ENCODE measurements at regions not wholly inside any gene's neighbourhood (a gene's known extent, or its start where the extent isn't known, plus 50 kb on each side); places are given as distances from the start of the nearest gene placed in this dataset.
"Not testable (repeated sequence)": the region's sequence is repeated elsewhere in the genome, so short reads cannot be mapped to it uniquely, and the experiment has no call there.

- Histone ChIP-seq H3K4me1 (no peaks in the 10 kb centered on the region), H3K4me3 (ENCODE audit: low read depth, low read length) (no peak overlapping the region), H3K9me3 (no peaks in the 10 kb centered on the region), H3K27me3 (no peaks in the 10 kb centered on the region), H3K36me3 (no peaks in the 10 kb centered on the region)
- no peak for TF ChIP-seq CTCF (IDR thresholded peaks at IDR 0.05; ENCODE audit: low read depth, low read length)
- no peak for DNase-seq
Measured at GRCh38 chr5:94102849-94103248, 361.4 kb upstream of the POU5F2 start.

- H3K4me1 ChIP-seq; H3K36me3 ChIP-seq; DNase-seq; H3K27me3 ChIP-seq; H3K9me3 ChIP-seq; H3K4me3 ChIP-seq (ENCODE audit: low read depth, low read length): not testable (repeated sequence)
Measured at GRCh38 chr5:94097384-94097783, 356.0 kb upstream of the POU5F2 start.

GRCh38 chr5:94094793-94095441 is 353.5 kb upstream of the POU5F2 start:
- no peaks in the 10 kb centered on the region; the same call in 1 of the 2 replicates for H3K36me3 ChIP-seq
- DNase-seq = no peak
- H3K27me3 ChIP-seq = no peaks in the 10 kb centered on the region
- H3K4me1 ChIP-seq = peaks cover 3% of the 10 kb centered on the region; the same call in 1 of the 2 replicates
- no peak for TF ChIP-seq CTCF (IDR thresholded peaks at IDR 0.05; ENCODE audit: low read depth, low read length)
- H3K9me3 ChIP-seq = no peaks in the 10 kb centered on the region
- H3K4me3 ChIP-seq (ENCODE audit: low read depth, low read length) = no peak overlapping the region

GRCh38 chr5:94093300-94093699 is 351.9 kb upstream of the POU5F2 start:
- no peaks in the 10 kb centered on the region; the same call in 1 of the 2 replicates for H3K36me3 ChIP-seq
- DNase-seq = no peak
- no peak for TF ChIP-seq CTCF (IDR thresholded peaks at IDR 0.05; ENCODE audit: low read depth, low read length)
- peaks cover 3% of the 10 kb centered on the region; the same call in 1 of the 2 replicates for H3K4me1 ChIP-seq
- H3K27me3 ChIP-seq = no peaks in the 10 kb centered on the region
- H3K9me3 ChIP-seq = no peaks in the 10 kb centered on the region
- no peak overlapping the region for H3K4me3 ChIP-seq (ENCODE audit: low read depth, low read length)

- TF ChIP-seq CTCF (IDR thresholded peaks at IDR 0.05; ENCODE audit: low read depth, low read length) = peak; percentile 45
- not testable (repeated sequence) for H3K9me3 ChIP-seq; H3K4me1 ChIP-seq; H3K4me3 ChIP-seq (ENCODE audit: low read depth, low read length); H3K27me3 ChIP-seq; H3K36me3 ChIP-seq
- peak; percentile 21 for DNase-seq
Measured at GRCh38 chr5:94086635-94087034, 345.2 kb upstream of the POU5F2 start.

GRCh38 chr5:94086194-94086593 is 344.8 kb upstream of the POU5F2 start:
- Histone ChIP-seq H3K4me3 (ENCODE audit: low read depth, low read length) (no peak overlapping the region), H3K9me3 (no peaks in the 10 kb centered on the region; the same call in 1 of the 2 replicates), H3K36me3 (no peaks in the 10 kb centered on the region), H3K4me1 (no peaks in the 10 kb centered on the region), H3K27me3 (no peaks in the 10 kb centered on the region)
- TF ChIP-seq CTCF (IDR thresholded peaks at IDR 0.05; ENCODE audit: low read depth, low read length) = no peak
- DNase-seq = no peak

Data from BE2C (cell line).